ENCODE measurements at regions not wholly inside any gene's neighbourhood (a gene's known extent, or its start where the extent isn't known, plus 50 kb on each side); places are given as distances from the start of the nearest gene placed in this dataset.

GRCh38 chr12:30110958-30111586 lies 327.3 kb upstream of the TMTC1 start:
- no peak for DNase-seq
- Histone ChIP-seq H3K4me3 (no peak overlapping the region), H3K9me3 (no peaks in the 10 kb centered on the region), H3K27me3 (no peaks in the 10 kb centered on the region), H3K36me3 (no peaks in the 10 kb centered on the region), H3K27ac (no peak overlapping the region), H3K4me1 (no peaks in the 10 kb centered on the region)
- intact Hi-C loops (cut with DNase I; ENCODE audit: low total_unique reads), result no loop called here
- TF ChIP-seq, protein P1, sequence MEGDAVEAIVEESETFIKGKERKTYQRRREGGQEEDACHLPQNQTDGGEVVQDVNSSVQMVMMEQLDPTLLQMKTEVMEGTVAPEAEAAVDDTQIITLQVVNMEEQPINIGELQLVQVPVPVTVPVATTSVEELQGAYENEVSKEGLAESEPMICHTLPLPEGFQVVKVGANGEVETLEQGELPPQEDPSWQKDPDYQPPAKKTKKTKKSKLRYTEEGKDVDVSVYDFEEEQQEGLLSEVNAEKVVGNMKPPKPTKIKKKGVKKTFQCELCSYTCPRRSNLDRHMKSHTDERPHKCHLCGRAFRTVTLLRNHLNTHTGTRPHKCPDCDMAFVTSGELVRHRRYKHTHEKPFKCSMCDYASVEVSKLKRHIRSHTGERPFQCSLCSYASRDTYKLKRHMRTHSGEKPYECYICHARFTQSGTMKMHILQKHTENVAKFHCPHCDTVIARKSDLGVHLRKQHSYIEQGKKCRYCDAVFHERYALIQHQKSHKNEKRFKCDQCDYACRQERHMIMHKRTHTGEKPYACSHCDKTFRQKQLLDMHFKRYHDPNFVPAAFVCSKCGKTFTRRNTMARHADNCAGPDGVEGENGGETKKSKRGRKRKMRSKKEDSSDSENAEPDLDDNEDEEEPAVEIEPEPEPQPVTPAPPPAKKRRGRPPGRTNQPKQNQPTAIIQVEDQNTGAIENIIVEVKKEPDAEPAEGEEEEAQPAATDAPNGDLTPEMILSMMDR (IDR thresholded peaks at IDR 0.05), result no peak
- no peak for TF ChIP-seq POLR2A (IDR thresholded peaks at IDR 0.05)

- H3K4me1 ChIP-seq, result no peaks in the 10 kb centered on the region
- H3K27ac ChIP-seq, result no peak overlapping the region
- H3K36me3 ChIP-seq, result no peaks in the 10 kb centered on the region
- TF ChIP-seq, protein P1 (IDR thresholded peaks at IDR 0.05), result no peak
- intact Hi-C loops (cut with DNase I; ENCODE audit: low total_unique reads), result no loop called here
- no peak overlapping the region for H3K4me3 ChIP-seq
- no peaks in the 10 kb centered on the region for H3K27me3 ChIP-seq
- no peaks in the 10 kb centered on the region for H3K9me3 ChIP-seq
- no peak for DNase-seq
Observed at GRCh38 chr12:30110498-30110897, 326.8 kb upstream of the TMTC1 start.

DNA sequence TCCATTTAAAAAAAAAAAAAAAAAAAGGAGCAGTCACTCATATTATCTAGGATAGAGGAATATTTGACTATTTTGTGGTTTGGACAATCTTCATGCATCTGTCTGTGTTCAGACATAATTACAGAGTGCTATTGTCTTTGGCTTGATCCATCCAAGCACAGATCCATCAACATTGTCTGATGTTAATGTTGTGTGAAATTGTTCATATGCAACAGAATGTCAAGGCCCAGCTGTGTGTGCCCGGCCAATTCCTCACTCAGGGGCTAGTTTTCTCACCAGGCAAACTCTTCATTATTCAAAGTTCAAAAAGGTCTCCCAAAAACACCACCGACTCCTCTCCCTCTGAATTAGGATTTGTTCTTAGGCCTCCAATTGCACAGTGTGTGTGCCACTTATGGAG lies 324.9 kb upstream of the TMTC1 start:
- no peak overlapping the region for H3K27ac ChIP-seq
- intact Hi-C loops (cut with DNase I; ENCODE audit: low total_unique reads), result no loop called here
- no peaks in the 10 kb centered on the region for H3K27me3 ChIP-seq
- no peaks in the 10 kb centered on the region for H3K9me3 ChIP-seq
- no peak for DNase-seq
- H3K36me3 ChIP-seq, result no peaks in the 10 kb centered on the region
- H3K4me1 ChIP-seq, result no peaks in the 10 kb centered on the region
- no peak for TF ChIP-seq POLR2A (IDR thresholded peaks at IDR 0.05)
- TF ChIP-seq, protein P1 (IDR thresholded peaks at IDR 0.05), result no peak
- H3K4me3 ChIP-seq, result no peak overlapping the region

DNA sequence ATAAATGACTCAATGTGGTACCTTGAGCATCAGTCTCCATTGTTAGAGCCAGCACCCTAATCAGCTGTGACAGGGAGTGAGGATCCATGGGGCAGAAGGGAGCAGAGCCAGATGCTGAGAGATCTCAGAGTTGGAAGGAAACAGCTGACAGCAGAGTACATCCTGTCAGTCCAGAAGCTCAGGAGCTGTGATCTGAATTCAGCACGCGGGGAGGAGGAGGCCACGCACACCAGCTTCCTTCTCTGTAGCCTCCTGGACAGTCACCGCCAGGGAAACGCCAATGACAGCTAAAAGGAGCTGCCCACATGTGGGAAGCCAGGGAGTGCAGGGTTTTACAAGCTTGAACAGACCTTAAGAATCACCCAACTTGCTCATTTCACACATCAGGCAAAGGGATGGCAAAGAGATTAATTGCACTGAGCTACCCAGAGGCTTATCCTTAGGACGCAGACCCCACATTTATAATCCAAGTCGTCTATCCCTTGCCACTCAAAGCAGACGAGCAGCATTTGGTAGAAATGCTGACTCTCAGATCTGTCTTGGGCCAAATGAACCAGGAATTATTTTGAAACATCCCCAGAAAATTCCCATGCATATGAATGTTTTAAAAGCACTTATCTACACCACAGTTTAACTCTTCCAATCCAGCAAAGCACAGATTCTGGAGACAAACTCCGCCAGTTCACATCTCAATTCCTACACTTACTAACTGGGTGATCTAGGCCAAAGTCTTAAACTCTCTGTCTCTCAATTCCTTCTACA lies 322.6 kb upstream of the TMTC1 start:
- Histone ChIP-seq H3K9me3 (no peaks in the 10 kb centered on the region), H3K4me3 (no peak overlapping the region), H3K27ac (no peak overlapping the region), H3K36me3 (peaks cover 0 to 4% of the 10 kb centered on the region in 2 donors), H3K4me1 (no peaks in the 10 kb centered on the region), H3K27me3 (no peaks in the 10 kb centered on the region)
- intact Hi-C loops (cut with DNase I; ENCODE audit: low total_unique reads), result no loop called here
- TF ChIP-seq, protein P1 (IDR thresholded peaks at IDR 0.05), result no peak
- no peak for DNase-seq

DNA sequence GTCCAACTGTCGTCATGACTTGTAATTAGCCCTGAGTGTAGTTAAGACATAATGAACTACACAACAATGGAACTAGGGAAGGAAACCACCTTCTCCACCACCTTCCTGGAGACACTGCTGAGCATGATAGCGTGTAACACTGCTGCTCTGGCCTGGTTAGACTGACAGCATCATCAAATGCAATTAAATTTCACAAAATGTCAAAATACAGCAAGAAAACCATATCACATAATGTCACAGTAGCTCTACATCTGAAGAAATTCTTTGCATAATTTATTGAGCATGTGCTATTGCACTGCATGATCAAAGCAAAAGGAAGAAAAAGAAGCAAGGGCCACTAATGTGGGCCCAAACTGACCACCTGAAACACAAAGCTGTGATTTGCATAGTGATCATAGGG lies 321.8 kb upstream of the TMTC1 start:
- TF ChIP-seq POLR2A (IDR thresholded peaks at IDR 0.05), result no peak
- TF ChIP-seq, protein P1 (IDR thresholded peaks at IDR 0.05), result no peak
- H3K4me1 ChIP-seq, result no peaks in the 10 kb centered on the region
- H3K27ac ChIP-seq, result no peak overlapping the region
- intact Hi-C loops (cut with DNase I; ENCODE audit: low total_unique reads), result no loop called here
- no peaks in the 10 kb centered on the region for H3K27me3 ChIP-seq
- H3K4me3 ChIP-seq, result no peak overlapping the region
- no peaks in the 10 kb centered on the region for H3K9me3 ChIP-seq
- H3K36me3 ChIP-seq, result peaks cover 0 to 4% of the 10 kb centered on the region in 2 donors
- DNase-seq, result no peak
